ENCODE measurements at regions not wholly inside any gene's neighbourhood (a gene's known extent, or its start where the extent isn't known, plus 50 kb on each side); places are given as distances from the start of the nearest gene placed in this dataset.
"Not testable (repeated sequence)": the region's sequence is repeated elsewhere in the genome, so short reads cannot be mapped to it uniquely, and the experiment has no call there.

DNA sequence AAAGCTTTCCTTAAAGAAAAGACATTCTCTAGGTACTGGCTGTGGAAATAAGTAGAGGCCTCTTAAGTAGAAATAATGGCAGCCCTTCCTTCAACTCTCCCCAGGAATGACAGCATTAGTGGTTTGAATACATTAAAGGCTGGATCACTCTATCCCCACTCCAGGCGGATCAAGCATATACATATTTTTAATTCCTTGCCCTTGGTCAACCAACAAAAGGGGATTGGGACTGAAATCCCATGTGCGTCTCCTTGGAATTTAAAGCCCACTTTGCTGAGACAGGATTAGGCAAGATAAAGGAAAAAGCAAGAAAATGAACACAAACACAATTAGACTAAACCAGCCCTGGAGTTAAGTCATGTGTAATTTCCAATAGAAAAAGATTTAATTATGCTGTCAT, 391.3 kb downstream of the PPP1R2C start:
- DNase-seq: no peak
- ATAC-seq: no peak
- intact Hi-C loops (cut with DNase I, micrococcal nuclease): no loop called here

- DNase-seq: no peak
- ATAC-seq: no peak
Measured at GRCh38 chrX:42385730-42386129, 392.2 kb downstream of the PPP1R2C start.

GRCh38 chrX:42384956-42385355, 393.0 kb downstream of the PPP1R2C start:
- intact Hi-C loops (cut with DNase I, micrococcal nuclease): no loop called here
- DNase-seq (no peak), ATAC-seq (no peak)

More at GRCh38 chrX:42385730-42386129, 392.2 kb downstream of the PPP1R2C start:
- intact Hi-C loops (cut with DNase I, micrococcal nuclease): no loop called here

DNA sequence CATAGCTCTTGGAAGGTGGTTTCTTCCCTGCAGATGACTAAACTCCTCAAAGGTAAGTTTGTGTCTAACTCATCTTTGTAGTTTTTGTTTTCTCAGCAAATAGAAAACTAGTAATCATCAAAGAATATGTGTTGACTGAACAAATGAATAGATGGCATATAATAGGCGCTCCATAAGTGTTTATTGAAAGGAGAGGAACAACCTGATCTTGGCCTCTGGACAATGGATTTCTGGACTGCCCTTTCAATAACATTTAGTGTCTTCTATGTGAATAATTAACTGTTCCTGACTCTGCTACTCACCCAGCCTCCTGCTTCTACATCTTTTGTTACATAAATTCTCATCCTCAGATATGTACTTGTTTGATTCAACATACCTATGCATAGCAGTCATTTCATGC, 399.1 kb downstream of the PPP1R2C start:
- intact Hi-C loops (cut with DNase I, micrococcal nuclease): no loop called here
- peak; percentile 58 for ATAC-seq
- no peak for DNase-seq

DNA sequence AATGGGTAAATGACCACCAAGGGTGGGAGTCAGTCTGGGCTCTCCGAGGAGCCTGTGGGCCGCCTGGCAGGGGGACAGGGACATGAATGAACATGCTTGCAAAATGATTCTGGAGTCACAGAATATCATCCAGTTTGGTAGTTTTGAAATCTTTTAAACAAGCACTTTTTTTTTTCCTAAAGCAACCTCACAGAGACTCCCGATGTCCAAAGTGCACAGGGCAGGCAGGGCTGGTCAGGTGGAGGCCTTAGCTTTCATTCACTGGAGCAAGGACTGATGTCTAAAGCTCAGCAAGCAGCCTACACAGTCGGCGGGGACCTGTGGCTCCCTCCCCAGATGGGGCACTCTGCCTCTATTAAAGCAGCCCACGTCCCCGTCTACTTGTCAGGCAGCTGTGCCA, 402.9 kb downstream of the PPP1R2C start:
- ATAC-seq (no peak), DNase-seq (no peak)
- intact Hi-C loops (cut with DNase I, micrococcal nuclease): no loop called here

GRCh38 chrX:42366181-42366580, 411.8 kb downstream of the PPP1R2C start:
- ATAC-seq (no peak), DNase-seq (no peak)
- intact Hi-C loops (cut with DNase I, micrococcal nuclease): no loop called here

DNA sequence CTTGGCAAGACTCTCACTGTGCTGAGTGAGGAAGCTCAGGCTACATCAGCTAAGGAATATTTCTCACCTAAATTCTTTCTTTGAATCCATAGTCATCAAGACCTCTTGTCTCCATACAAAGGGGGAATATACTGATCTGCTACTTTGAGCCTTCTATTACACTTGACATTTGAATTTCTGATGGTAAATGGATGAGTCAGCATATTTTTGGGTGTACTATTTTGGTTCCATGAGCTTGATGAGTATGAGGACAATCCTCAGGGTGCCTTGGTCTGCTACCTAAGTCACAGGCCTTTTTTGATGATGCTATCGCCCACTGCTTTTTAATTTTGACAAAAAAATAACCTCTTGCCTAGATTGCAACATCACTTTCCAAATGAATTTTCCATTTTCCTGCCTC, 415.7 kb downstream of the PPP1R2C start:
- intact Hi-C loops (cut with DNase I, micrococcal nuclease): no loop called here
- DNase-seq: no peak
- ATAC-seq: no peak

GRCh38 chrX:42342981-42343380, 419.6 kb upstream of the CASK start:
- DNase-seq (peak; percentile 66 to 78), ATAC-seq (peak; percentile 71)
- intact Hi-C loops (cut with DNase I, micrococcal nuclease): not testable (repeated sequence)
